DMS53 treated with DMSO at 0.1 percent for 48 hours (cell line): ENCODE measurements at regions not wholly inside any gene's neighbourhood (a gene's known extent, or its start where the extent isn't known, plus 50 kb on each side); places are given as distances from the start of the nearest gene placed in this dataset.

Source experiments
- DNase-seq: peaks from one replicate; lab custom pipeline; 2025; ENCODE audit not compliant: unreplicated experiment; lab: John Stamatoyannopoulos, UW

GRCh38 chr9:80437825-80438224 is 866.1 kb downstream of the TLE4 start:
- DNase-seq: no peak

- DNase-seq: no peak
Measured at GRCh38 chr9:80437091-80437640, 865.4 kb downstream of the TLE4 start.

GRCh38 chr9:80435591-80435990 is 863.8 kb downstream of the TLE4 start:
- DNase-seq: no peak

- no peak for DNase-seq
Measured at GRCh38 chr9:80426992-80427391, 855.2 kb downstream of the TLE4 start.

GRCh38 chr9:80417211-80417773 is 845.5 kb downstream of the TLE4 start:
- no peak for DNase-seq

- no peak for DNase-seq
Measured at GRCh38 chr9:80410106-80410505, 838.3 kb downstream of the TLE4 start.

GRCh38 chr9:80407220-80407619 is 835.5 kb downstream of the TLE4 start:
- DNase-seq: no peak

GRCh38 chr9:80401243-80401642 is 829.5 kb downstream of the TLE4 start:
- DNase-seq: no peak

- DNase-seq: no peak
Measured at GRCh38 chr9:80400624-80401230, 829.0 kb downstream of the TLE4 start.

GRCh38 chr9:80399606-80400005 is 827.8 kb downstream of the TLE4 start:
- DNase-seq: no peak

- DNase-seq: peak; percentile 81
Measured at GRCh38 chr9:80387828-80388227, 816.1 kb downstream of the TLE4 start.

GRCh38 chr9:80385246-80385645 is 813.5 kb downstream of the TLE4 start:
- DNase-seq: no peak

GRCh38 chr9:80383331-80383730 is 811.6 kb downstream of the TLE4 start:
- no peak for DNase-seq

- no peak for DNase-seq
Measured at GRCh38 chr9:80382211-80382891, 810.6 kb downstream of the TLE4 start.

GRCh38 chr9:80380301-80380700 is 808.5 kb downstream of the TLE4 start:
- no peak for DNase-seq

GRCh38 chr9:80378669-80379293 is 807.0 kb downstream of the TLE4 start:
- no peak for DNase-seq

- no peak for DNase-seq
Measured at GRCh38 chr9:80376180-80376579, 804.4 kb downstream of the TLE4 start.

- DNase-seq: no peak
Measured at GRCh38 chr9:80375477-80375876, 803.7 kb downstream of the TLE4 start.

GRCh38 chr9:80369641-80370040 is 797.9 kb downstream of the TLE4 start:
- DNase-seq: no peak

GRCh38 chr9:80366626-80367025 is 794.9 kb downstream of the TLE4 start:
- DNase-seq: no peak

GRCh38 chr9:80359941-80360881 is 788.4 kb downstream of the TLE4 start:
- no peak for DNase-seq
